ENCODE measurements at regions not wholly inside any gene's neighbourhood (a gene's known extent, or its start where the extent isn't known, plus 50 kb on each side); places are given as distances from the start of the nearest gene placed in this dataset.
A peak's percentile ranks its signal among the peaks of the same experiment; 100 is the strongest.

DNA sequence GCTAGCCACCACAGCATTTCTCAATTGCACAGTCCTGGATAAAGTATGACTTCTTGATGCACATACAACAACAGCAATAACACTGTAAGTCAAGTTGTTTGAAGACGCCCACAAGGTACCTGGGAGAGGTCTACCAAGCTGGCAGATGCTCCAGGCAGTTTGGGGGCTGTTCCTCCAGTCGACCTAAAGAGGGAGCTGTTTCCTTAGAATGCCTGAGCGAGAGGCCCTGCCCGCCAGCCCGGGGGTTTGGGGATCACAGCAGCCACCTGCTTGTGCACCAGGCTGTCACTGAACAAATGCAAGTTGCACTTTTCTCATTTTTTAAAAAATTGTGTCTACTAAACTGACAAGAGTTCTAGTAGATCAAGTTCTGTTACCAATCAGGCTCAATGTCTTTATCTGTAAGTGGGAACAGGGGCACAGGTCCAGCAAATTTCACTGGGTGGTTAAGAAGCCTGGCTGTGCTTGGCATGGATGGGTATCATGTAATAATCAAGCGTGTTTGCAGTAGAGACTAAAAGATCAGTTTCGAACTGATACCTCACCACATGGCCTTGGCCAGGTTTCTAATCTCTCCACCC lies 193.8 kb upstream of the ADO start:
- TF ChIP-seq POLR2A (IDR thresholded peaks at IDR 0.05): no peak
- TF ChIP-seq, protein P1, sequence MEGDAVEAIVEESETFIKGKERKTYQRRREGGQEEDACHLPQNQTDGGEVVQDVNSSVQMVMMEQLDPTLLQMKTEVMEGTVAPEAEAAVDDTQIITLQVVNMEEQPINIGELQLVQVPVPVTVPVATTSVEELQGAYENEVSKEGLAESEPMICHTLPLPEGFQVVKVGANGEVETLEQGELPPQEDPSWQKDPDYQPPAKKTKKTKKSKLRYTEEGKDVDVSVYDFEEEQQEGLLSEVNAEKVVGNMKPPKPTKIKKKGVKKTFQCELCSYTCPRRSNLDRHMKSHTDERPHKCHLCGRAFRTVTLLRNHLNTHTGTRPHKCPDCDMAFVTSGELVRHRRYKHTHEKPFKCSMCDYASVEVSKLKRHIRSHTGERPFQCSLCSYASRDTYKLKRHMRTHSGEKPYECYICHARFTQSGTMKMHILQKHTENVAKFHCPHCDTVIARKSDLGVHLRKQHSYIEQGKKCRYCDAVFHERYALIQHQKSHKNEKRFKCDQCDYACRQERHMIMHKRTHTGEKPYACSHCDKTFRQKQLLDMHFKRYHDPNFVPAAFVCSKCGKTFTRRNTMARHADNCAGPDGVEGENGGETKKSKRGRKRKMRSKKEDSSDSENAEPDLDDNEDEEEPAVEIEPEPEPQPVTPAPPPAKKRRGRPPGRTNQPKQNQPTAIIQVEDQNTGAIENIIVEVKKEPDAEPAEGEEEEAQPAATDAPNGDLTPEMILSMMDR (IDR thresholded peaks at IDR 0.05): peak; percentile 39 to 51 (median 49)
- Histone ChIP-seq H3K4me1 (no peaks in the 10 kb centered on the region), H3K9me3 (no peaks in the 10 kb centered on the region), H3K27me3 (no peaks in the 10 kb centered on the region), H3K27ac (no peak overlapping the region), H3K36me3 (no peaks in the 10 kb centered on the region), H3K4me3 (no peak overlapping the region)
- WGBS (ENCODE audit: insufficient coverage, low coverage, low lambda C conversion rate, missing lambda C conversion rate): 28% methylated on average over 7 of the region's 7 CpGs
- ATAC-seq: peak; percentile 41 to 71 (median 64)
- intact Hi-C loops (cut with DNase I): no loop called here
- DNase-seq: no peak

DNA sequence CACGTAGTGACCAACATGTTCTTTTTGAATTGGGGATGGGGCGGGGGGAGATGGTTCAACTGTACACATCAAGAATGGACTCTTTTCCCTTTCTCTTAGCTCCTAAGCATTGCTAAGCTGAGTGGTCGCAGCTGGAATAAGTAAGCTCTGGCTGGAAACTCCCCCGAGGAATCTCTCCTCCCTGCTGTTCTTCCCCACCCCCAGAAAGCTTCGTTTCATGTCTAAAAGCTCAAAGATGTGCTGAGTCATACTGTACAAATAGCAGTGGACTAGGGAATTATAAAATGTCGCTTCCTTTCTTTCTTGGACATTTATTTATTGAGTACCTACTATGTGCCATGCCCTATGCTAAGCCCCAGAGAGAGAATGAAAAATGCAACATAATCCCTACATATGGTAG lies 191.1 kb upstream of the ADO start:
- intact Hi-C loops (cut with DNase I): no loop called here
- Histone ChIP-seq H3K27ac (no peak overlapping the region), H3K4me1 (no peaks in the 10 kb centered on the region), H3K4me3 (no peak overlapping the region), H3K36me3 (no peaks in the 10 kb centered on the region), H3K27me3 (no peaks in the 10 kb centered on the region), H3K9me3 (no peaks in the 10 kb centered on the region)
- WGBS (ENCODE audit: insufficient coverage, low coverage, low lambda C conversion rate, missing lambda C conversion rate): 49% methylated on average over 5 of the region's 6 CpGs
- no peak for DNase-seq
- no peak for ATAC-seq
- TF ChIP-seq, protein P1 (IDR thresholded peaks at IDR 0.05): no peak
- no peak for TF ChIP-seq POLR2A (IDR thresholded peaks at IDR 0.05)

DNA sequence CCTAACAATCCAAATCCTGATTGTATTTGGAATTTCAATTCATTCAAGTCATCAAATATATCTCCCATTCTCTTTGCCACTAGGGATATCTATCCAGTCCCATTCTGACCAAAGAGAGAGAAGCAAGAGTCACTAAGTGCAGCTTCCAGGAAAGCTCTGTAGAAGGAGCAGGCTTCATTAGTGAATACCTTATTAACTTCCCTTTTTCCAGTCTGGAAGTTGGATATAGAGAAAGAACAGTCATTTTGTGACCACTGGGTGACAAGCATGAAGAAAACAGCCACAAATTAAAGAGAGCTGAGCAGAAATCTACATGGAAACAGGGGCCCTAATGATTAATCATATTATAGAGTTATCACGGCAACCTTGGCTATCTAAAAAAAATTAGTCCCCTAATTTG lies 190.7 kb upstream of the ADO start:
- no peaks in the 10 kb centered on the region for H3K9me3 ChIP-seq
- H3K4me1 ChIP-seq: no peaks in the 10 kb centered on the region
- DNase-seq: no peak
- no peak overlapping the region for H3K4me3 ChIP-seq
- no peaks in the 10 kb centered on the region for H3K36me3 ChIP-seq
- no peak overlapping the region for H3K27ac ChIP-seq
- TF ChIP-seq, protein P1 (IDR thresholded peaks at IDR 0.05): no peak
- TF ChIP-seq POLR2A (IDR thresholded peaks at IDR 0.05): no peak
- ATAC-seq: no peak
- 89% methylated on average over 1 of the region's 1 CpG for WGBS (ENCODE audit: insufficient coverage, low coverage, low lambda C conversion rate, missing lambda C conversion rate)
- intact Hi-C loops (cut with DNase I): no loop called here
- no peaks in the 10 kb centered on the region for H3K27me3 ChIP-seq

DNA sequence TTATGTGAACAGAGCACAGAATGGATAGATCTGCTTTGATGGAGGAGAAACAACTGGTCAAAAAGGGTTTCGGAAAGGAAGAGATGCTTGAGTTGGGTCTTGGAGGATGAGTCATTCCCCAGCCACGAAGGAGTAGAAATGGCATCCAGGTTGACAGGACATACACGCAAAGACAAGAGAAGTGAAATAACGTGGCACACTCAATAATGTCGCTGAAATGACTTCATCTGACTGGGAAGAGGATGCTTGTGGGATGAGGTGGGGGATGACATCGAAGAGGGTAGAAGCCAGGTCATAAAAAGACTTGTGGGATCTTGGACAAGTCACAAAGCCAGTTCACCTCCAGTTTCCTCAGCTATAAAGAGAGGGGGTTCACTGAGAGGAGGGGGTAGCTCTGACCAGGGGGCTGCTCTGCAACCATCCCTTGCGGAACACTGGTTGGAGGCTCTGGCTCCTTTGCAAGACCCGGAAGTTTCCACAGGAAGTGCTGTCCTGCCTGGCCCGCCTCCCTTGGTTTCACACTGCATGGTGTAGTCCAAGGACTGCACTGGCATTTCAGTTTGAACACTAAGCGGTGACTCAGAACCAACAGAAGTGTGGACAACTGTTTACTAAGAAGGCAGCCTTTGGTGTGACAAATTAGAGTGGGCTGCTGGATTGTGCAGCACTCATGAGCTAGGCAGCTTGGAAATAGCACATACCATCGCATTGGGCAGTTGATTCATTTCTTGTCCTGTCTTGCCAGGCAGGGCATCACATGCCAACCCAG lies 189.9 kb upstream of the ADO start:
- no peak overlapping the region for H3K27ac ChIP-seq
- intact Hi-C loops (cut with DNase I): no loop called here
- no peak overlapping the region for H3K4me3 ChIP-seq
- H3K9me3 ChIP-seq: no peaks in the 10 kb centered on the region
- no peaks in the 10 kb centered on the region for H3K27me3 ChIP-seq
- no peak for TF ChIP-seq POLR2A (IDR thresholded peaks at IDR 0.05)
- TF ChIP-seq, protein P1 (IDR thresholded peaks at IDR 0.05): no peak
- H3K36me3 ChIP-seq: no peaks in the 10 kb centered on the region
- ATAC-seq: no peak
- no peaks in the 10 kb centered on the region for H3K4me1 ChIP-seq
- 60% methylated on average over 8 of the region's 11 CpGs for WGBS (ENCODE audit: insufficient coverage, low coverage, low lambda C conversion rate, missing lambda C conversion rate)
- DNase-seq: no peak

Measured in right lobe of liver (tissue), 6 donors.